ENCODE measurements at regions not wholly inside any gene's neighbourhood (a gene's known extent, or its start where the extent isn't known, plus 50 kb on each side); places are given as distances from the start of the nearest gene placed in this dataset.

GRCh38 chr2:173803449-173803848 lies 161.7 kb downstream of the SP3 start:
- TF ChIP-seq CTCF (IDR thresholded peaks at IDR 0.05) (no peak), POLR2AphosphoS5 (IDR thresholded peaks at IDR 0.05) (no peak)
